GM18502 (cell line): ENCODE measurements at regions not wholly inside any gene's neighbourhood (a gene's known extent, or its start where the extent isn't known, plus 50 kb on each side); places are given as distances from the start of the nearest gene placed in this dataset.
"Not testable (repeated sequence)": the region's sequence is repeated elsewhere in the genome, so short reads cannot be mapped to it uniquely, and the experiment has no call there.

Experiments used
- ATAC-seq: cut with Tn5 transposase; IDR thresholded peaks from one replicate; pipeline ENCODE4 v1.9.1; 2021; ENCODE audit warnings: mild to moderate bottlenecking; ENCODE audit not compliant: unreplicated experiment, poor library complexity

DNA sequence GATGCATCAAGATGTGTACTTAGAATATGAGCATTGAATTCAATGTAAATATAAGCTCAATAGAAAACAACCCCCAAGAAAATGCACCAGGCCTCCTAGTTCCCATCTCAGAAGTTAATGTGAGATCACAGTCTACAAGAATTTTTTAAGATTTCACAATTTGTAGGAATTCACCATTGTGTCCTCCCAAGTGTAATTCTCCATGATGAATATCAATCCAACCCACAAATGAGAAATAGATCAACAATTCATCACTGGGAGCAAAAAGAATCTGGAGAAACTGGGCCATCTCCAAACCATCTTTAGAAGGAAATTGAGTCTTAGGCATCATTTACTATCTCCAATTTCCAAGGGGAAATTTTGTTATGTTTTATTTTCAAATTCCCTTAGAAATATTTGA lies 310.5 kb upstream of the GOT2 start:
- ATAC-seq = no peak

DNA sequence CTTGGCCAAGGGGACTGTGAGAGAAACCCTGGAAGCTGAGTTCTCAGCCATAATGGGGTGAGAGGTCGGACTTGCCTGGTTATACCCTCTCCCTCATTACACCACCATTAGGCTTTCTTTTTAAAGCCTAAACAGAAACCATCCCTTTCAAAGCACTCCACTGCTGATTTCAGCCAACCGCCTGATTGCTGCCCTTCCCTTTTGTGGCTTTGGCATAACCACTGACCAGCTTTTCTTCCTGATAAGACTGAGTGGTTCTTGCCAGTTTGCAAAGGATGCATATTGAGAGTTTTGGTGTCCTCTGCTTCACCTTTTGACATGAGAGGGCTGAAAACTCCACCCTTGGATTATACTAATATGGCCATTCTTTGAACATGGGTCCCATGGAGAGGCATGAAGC lies 308.2 kb upstream of the GOT2 start:
- ATAC-seq = no peak

GRCh38 chr16:59039066-59039720 lies 305.1 kb upstream of the GOT2 start:
- no peak for ATAC-seq

DNA sequence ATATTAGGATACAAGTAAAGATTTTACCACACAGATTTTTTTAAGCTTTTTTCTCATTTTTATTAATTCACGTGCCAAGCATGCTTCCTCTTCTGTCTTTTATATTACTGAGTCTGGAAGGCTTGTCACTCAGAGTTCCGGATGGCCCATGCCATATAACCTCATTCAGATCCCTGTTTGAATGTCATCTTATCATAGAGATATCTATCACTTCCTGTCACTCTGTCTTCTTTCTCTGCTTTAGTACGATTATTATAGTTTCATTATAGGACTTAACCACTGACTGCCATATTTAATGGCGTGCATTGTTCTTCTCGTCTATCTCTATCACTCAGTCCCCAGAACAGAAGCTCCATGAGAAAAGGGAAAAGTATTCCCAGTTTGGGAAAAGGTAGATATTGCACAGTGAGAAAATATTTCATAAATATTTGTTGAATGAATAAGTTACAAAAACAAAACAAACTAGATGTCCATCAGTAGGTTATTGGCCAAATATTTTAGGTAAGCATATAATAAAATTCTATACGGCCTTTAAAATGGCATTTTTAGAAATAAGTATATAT lies 296.9 kb upstream of the GOT2 start:
- ATAC-seq = no peak

- ATAC-seq = no peak
These were observed 287.6 kb upstream of the GOT2 start for GRCh38 chr16:59021751-59022150.

- no peak for ATAC-seq
These were observed 279.8 kb upstream of the GOT2 start for GRCh38 chr16:59013930-59014329.

GRCh38 chr16:58999762-59000161 lies 265.6 kb upstream of the GOT2 start:
- no peak for ATAC-seq

- ATAC-seq = not testable (repeated sequence)
These were observed 258.6 kb upstream of the GOT2 start for GRCh38 chr16:58992755-58993154.

DNA sequence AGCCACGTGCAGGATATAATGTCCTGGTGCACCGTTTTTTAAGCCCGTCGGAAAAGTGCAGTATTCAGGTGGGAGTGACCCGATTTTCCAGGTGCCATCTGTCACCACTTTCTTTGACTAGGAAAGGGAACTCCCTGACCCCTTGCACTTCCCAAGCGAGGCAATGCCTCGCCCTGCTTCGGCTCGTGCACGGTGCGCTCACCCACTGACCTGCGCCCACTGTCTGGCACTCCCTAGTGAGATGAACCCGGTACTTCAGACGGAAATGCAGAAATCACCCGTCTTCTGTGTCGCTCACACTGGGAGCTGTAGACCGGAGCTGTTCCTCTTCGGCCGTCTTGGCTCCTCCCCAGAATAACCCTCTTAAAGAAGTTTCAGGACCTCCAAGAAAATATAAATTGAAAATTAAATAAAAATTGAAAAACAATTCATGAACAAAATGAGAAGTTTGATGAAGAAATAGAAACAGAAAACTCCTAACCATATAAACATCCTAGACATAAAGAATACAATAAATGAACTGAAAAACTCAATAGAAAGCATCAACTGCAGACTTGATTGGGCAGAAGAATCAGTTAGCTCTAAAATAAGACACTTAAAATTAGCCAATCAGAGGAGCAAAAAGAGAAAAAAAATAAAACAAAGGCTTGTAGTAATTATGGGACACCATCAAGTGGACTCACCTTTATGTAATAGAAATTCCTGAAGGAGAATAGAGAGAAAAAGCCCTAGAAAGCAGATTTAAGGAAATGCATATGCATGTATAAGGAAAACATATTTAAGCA lies 249.3 kb upstream of the GOT2 start:
- ATAC-seq = not testable (repeated sequence)

- peak; percentile 86 for ATAC-seq
These were observed 236.7 kb upstream of the GOT2 start for GRCh38 chr16:58970775-58971174.

GRCh38 chr16:58963479-58963878 lies 229.4 kb upstream of the GOT2 start:
- no peak for ATAC-seq

DNA sequence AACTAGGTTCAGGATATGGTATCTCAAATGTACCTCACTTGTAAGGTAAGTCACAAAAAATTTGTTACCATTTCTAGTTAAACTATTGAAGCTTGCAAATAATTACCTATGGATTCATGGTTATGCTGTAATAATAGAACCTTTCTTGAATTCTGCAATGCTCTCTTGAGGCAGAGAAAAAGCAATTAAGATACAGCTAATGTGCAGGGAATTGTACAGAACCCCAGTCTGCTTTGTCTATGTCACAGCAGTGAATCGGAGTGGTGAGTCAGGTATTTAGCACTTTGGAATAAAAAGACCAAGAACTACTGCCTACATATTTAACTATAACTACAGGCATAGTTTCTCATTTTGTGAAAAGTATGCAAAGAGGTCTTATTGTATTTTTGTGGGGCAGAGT lies 228.7 kb upstream of the GOT2 start:
- no peak for ATAC-seq

DNA sequence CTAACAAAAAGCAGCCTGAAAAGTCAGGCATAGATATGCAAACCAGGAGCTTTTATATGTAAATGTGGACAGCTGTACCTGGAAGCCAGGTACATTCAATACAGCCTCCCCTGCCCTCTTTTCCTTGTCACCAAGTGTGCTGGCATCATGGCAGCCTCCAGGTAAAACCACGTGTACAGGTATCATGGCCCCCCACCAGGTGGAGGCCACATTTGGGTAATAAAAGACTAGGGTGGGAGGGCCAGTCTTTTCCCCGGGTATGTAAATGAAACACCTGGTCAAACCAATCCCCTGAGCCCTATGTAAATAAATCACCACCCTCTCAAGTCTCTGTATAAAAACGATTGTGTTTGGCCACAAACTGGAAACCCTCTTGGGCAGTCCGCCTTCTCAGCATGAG lies 226.4 kb upstream of the GOT2 start:
- ATAC-seq = no peak

- ATAC-seq = no peak
These were observed 225.9 kb upstream of the GOT2 start for GRCh38 chr16:58960034-58960433.

DNA sequence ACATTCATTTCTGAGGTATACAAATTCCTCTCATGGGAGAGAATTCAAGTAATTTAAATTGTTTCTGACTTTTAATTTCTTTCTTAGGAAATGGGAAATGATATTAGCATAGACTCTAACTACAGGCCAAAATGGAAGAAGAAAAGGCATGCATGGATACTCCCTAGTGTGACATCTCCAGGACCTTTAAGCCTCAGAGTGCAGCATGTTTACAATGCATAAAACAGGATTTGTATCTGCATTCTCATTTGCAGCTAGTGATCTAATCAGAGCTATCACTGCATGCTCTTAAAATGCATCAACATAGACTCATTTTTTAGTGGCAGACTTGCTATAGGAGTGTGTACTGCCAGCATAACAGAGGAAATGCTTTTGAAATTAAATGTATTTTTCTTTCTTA lies 224.6 kb upstream of the GOT2 start:
- ATAC-seq = no peak

DNA sequence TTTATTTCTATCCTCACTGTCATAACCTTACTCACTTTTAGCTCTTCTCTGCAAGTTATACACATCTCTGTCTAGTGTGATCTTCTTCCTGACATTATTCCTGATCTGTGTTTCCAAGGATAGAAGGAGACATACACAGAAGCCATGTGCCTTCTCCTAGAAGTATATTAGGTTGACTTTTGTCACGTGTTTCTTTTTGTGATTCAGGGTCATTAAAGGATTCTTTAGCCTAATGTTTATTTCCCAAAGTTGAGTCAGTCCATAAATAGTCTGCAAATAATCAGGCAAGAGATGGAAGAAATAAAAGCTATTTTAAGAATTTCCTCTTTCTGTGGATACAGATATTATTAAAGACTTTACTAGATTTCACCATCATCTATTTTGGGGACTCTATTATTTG lies 214.1 kb upstream of the GOT2 start:
- no peak for ATAC-seq

GRCh38 chr16:58940609-58941008 lies 206.5 kb upstream of the GOT2 start:
- peak; percentile 76 for ATAC-seq

GRCh38 chr16:58938811-58939210 lies 204.7 kb upstream of the GOT2 start:
- ATAC-seq = no peak

DNA sequence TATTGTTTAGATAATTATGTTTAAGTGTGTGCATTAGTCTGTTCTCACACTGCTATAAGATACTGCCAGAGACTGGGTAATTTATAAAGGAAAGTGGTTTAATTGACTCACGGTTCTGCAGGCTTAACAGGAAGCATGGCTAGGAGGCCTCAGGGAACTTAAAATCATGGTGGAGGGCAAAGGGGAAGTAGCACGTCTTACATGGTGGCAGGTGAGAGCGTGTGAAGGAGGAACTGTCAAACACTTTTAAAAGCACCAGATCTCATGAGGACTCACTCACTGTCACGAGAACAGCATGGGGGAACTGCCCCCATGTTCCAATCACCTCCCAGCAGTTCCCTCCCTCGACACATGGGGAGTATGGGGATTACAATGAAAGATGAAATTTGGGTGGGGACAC lies 203.5 kb upstream of the GOT2 start:
- ATAC-seq = no peak

- ATAC-seq = no peak
These were observed 199.1 kb upstream of the GOT2 start for GRCh38 chr16:58933186-58933585.

DNA sequence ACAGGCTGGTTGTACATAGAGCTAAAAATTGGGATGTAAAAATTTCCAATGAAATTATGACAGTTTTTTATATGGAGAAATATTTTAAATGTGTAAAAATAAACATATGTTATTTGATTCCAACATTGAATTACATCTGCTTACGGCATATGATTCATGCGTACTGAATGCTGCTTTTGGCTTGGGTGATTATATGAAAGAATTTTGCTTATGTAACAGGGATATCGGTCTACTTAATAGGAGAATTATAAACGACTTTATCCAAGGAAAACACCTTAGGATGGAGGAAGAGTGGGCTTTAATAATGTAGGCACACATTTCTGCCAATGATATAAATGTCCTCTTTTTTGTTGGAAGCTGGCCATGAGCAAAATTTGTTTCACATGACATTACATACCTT lies 197.3 kb upstream of the GOT2 start:
- no peak for ATAC-seq

GRCh38 chr16:58923094-58923493 lies 189.0 kb upstream of the GOT2 start:
- no peak for ATAC-seq
